Neural progenitor cell (in vitro differentiated cells): ENCODE measurements at regions not wholly inside any gene's neighbourhood (a gene's known extent, or its start where the extent isn't known, plus 50 kb on each side); places are given as distances from the start of the nearest gene placed in this dataset.

Experiments used
- CTCF ChIP-seq: fragments of 200-600 bp; sonication (generic); IDR thresholded peaks from 2 replicates; pipeline ENCODE4 v1.5.1; 2017; ENCODE audit warnings: antibody characterized with exemption, mild to moderate bottlenecking
- EZH2 ChIP-seq: fragments of 200-600 bp; sonication (generic); IDR thresholded peaks from 2 replicates; pipeline ENCODE4 v1.6.1; 2017; ENCODE audit warnings: antibody characterized with exemption, mild to moderate bottlenecking, moderate library complexity

GRCh38 chr14:39755269-39755878, 323.1 kb upstream of the FBXO33 start:
- TF ChIP-seq CTCF (no peak), EZH2 (no peak)
